NOMO-1 treated with dmso at 0.1 percent for 144 hours (cell line): ENCODE measurements at regions not wholly inside any gene's neighbourhood (a gene's known extent, or its start where the extent isn't known, plus 50 kb on each side); places are given as distances from the start of the nearest gene placed in this dataset.
"Not testable (repeated sequence)": the region's sequence is repeated elsewhere in the genome, so short reads cannot be mapped to it uniquely, and the experiment has no call there.

Experiments used
- DNase-seq: peaks from one replicate; lab custom pipeline; 2025; ENCODE audit not compliant: unreplicated experiment; lab: John Stamatoyannopoulos, UW

DNA sequence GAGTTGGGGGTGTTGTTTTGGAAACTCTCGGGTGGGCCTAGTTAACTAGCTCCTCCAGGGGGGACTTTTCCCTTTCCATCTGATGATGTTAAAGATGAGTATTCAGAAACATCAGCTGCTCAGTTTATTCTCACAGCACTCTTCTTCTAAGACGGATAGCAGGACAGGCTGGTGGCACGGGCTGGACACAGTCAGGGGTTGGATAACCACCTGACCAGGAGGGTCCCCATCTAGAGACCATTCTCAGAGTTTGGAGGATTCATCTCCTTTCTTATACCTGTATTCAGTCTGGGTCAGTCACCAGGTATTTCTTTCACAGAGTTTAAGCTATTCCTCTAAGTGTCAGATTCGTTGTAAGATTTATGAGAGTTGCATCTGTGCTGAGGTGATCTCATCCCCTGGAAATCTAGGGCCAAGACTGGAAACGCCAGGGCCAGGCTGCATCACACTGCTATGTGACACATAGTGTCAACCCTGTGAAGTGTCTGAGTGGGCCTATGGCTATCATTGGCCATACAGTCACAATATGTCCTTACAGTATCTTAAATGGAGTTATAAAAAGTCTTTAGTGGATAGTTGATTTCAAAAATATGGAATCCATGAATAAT lies 111.7 kb downstream of the FAM50B start:
- DNase-seq, result no peak

DNA sequence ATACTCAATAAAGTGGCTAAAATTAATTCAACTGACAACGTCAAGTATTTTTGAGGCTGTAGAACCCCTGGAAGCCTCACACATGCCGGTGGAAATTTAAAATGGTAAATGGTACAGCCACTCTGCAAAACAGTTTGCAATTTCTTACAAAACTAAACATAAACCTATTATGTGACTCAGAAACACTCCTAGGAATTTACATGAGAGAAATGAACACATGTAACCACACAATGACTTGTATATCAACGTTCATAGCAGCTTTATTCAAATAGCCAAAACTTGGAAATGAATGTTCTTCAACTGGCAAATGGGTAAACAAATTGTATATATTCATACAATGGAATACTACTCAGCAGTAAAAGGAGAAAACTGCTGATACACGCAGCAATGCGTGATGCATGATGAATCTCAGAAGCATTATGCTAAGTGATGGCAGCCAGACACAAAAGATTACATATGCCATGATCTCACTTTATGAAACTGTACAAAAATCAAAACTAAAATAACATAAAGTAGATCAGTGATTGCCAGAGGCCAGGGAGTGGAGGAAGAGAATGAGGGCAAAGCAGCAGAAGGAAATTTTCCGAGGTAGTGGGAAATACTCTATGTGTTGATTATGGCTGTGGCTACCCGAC lies 112.5 kb downstream of the FAM50B start:
- no peak for DNase-seq

- no peak for DNase-seq
Observed at GRCh38 chr6:3962291-3963280, 113.4 kb downstream of the FAM50B start.

DNA sequence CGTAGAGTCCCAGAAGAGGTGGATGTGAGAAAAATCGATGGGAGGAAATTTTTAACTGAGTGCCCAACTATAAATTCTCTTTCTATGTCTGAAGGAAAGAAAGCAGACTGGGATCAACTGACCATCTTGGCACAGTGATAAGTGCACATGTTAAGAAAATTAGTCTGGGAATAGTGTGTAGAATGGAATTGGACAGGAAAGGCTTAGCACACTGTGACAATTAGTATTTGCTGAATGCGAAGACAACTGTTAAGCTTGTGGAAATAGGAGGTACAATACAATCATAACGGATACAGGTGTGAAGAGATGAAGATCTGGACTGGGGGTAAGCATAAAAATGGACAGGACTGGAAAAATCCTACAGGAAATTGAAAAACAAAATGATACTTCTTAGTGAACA lies 114.3 kb downstream of the FAM50B start:
- DNase-seq, result no peak

DNA sequence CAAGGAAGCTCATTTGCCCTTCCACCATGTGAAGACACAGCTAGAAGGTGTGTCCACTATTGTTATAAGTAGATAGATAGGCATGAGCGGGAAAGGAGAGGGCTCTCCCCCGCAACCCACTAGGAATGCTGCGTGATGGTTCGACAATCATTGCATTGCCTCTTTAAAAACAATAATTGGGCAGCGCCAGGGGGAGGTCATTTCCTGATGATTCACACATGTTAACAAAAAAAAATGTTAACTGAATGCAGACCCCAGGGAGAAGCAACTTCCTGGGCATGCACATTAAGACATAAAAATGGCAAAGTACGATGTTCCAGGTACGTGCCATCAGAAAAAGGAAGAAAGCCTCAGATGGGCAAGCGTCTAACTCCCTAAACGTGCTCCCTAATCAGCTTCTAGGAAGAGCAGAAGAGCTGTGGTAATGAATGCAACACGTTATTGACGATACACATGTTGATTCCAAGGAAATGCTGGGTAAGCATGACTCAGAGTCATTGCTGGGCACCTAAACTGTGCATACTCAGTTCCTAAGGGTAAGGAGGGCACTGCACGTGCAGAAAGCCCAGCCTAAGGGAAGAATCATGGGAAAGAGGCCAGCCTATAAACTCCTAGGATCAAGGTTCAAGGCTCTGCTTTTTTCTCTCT lies 113.7 kb downstream of the FAM217A start:
- no peak for DNase-seq

GRCh38 chr6:3966426-3966825 lies 112.5 kb downstream of the FAM217A start:
- DNase-seq, result no peak

DNA sequence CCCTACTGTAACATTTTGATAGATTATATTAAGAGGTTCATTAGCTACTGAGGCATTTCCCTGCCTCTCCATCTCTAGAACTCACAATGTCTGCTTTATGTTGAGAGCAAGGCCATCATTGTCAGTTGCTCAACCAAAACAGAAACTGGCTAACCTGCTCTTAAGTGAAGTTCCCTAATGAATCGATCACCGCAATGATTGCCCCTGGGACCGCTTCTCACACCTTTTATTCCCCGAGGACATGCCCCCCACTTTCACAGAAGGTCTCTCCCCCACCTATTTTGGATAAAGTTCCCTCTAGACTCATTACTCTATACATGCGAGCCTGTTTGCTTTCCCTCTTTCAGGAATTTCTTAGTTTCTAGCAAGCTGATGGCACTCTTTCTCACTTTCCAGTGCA lies 108.8 kb downstream of the FAM217A start:
- DNase-seq, result no peak

- DNase-seq, result not testable (repeated sequence)
Observed at GRCh38 chr6:3973152-3973551, 105.8 kb downstream of the FAM217A start.

GRCh38 chr6:3977875-3978711 lies 100.8 kb downstream of the FAM217A start:
- DNase-seq, result peak; percentile 2

DNA sequence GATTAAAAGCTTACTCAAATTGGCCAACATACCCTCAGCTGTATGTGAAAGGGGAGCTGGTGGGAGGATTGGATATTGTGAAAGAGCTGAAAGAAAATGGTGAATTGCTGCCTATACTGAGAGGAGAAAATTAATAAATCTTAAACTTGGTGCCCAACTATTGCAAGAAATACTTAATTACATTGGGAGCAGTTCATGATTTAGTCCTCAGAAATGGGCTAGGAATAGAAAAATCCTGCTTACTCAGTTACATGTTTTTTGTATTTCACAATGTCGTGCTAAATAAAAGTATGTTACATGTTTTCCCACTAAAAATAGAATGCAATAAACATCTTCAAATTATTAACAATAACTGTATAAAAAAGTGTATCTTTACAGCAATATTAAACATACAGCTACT lies 100.0 kb downstream of the FAM217A start:
- not testable (repeated sequence) for DNase-seq

DNA sequence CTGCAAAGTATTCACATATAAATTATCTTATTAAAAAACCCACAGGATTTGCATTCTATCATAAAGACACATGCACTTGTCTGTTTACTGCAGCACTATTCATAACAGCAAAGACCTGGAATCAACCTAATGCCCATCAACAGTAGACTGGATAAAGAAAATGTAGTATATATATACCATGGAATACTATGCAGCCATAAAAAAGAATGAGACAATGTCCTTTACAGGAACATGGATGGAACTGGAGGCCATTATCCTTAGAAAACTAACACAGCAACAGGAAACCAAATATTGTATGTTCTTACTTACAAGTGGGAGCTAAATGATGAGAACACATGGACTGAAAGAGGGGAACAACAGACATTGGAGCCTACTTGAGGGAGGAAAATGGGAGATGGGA lies 97.0 kb downstream of the FAM217A start:
- DNase-seq, result no peak

GRCh38 chr6:3983778-3984177 lies 95.2 kb downstream of the FAM217A start:
- DNase-seq, result no peak

- DNase-seq, result no peak
Observed at GRCh38 chr6:3984494-3984893, 94.4 kb downstream of the FAM217A start.

DNA sequence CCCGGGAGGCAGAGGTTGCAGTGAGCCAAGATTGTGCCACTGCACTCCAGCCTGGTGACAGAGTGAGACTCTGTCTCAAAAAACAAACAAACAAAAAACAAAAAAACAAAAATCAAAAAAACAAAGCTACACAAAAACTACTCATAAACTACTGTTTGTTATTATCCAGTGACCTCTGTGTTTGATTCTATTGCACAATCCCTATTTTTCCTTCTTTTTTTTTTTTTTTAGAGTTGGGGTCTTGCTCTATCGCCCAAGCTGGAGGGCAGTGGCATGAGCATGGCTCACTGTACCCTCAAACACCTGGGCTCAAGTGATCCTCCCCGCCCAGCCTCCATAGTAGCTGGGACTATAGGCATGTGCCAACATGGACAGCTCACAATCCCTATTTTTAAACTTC lies 92.7 kb downstream of the FAM217A start:
- DNase-seq, result no peak

DNA sequence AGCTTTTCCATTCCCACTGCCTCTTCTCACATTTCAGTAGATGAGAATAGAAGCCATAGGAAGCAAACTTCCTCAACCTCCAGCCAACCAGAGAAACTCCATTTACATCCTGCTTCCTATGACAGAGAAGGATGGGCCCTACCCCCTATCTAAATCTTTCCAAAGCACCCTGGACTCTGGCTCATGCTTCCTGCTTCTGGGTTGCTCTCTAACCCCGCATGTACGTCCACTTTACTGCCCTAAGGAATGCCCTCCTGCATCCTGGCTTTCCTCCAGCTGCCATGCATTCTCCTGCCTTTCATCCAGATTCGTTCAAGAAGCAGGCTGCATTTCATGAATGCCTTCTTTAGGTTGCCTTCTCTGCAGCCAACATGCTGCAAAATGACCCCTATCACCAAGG lies 91.9 kb downstream of the FAM217A start:
- DNase-seq, result no peak

DNA sequence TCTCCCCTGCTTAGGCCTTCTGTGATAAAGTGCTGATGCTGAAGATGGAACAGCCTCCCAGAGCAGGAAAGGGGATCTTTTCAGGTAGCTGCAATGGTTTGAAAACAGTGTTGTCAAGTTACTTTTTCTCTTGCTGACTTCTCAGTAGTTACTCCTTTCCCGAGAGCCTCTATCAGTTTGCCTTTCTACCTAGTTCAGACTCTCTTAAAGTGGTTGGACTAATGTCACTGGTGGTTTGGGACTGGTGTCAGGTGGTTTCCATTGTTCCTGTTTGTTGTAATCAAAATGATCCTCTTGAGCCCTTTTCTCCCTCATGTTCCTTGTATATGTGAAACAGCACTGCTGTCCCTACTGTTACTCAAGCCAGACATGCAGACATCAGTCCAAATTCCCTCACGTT lies 91.4 kb downstream of the FAM217A start:
- DNase-seq, result no peak

DNA sequence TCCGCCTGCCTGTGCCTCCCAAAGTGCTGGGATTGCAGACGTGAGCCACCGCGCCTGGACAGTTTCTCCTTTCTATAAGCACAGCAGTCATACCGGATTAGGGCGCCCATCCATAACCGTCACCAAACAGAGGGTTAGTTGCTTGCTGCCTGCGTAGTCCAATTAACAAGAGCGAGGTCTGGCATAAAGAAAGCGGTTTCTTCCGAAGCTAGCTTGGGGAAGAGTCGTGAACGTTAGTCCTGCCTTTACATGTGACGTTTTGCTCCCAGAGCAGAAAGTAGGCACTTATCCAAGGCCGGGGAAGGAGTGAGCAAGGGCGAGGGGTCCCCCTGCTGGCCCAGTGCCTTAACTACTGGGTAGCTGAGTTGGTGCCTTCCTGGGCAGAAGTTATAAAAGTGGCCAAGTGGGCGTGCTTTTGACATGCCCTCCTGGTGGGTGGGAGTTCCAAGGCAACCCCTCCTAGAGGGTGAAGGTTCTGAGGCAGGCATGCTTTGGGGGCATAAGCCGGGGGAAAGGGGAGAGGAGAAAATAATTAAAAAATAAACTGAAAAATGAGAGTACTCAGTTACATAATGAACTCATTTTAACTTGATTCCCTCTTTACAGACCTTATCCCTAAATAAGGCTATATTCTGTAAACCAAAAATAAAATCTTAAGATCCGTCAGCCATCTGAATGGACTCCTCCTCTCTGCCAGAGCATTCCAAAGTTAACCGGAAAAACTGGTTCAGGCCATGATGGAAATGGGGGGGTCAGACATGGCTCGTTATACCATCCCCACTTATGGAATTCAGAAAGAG lies 88.0 kb downstream of the FAM217A start:
- peak; percentile 13 for DNase-seq

DNA sequence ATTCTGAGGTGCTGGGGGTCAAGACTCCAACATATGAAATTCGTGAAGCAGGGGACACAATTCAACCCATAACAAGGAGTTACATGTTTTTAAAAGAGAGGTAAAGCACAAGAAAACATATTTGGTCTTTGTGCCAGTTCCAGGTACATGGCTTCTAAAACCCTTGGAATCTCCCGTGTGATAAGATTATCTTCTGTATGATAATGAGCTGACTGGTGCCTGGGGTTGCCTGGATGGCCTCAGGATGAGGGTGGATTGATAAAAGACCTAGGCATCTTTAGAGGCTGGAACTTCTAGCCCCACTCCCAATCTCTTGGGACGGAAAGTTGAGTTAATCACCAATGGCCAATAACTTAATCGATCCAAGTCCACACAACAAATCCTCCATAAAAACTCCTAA lies 87.0 kb downstream of the FAM217A start:
- DNase-seq, result no peak

DNA sequence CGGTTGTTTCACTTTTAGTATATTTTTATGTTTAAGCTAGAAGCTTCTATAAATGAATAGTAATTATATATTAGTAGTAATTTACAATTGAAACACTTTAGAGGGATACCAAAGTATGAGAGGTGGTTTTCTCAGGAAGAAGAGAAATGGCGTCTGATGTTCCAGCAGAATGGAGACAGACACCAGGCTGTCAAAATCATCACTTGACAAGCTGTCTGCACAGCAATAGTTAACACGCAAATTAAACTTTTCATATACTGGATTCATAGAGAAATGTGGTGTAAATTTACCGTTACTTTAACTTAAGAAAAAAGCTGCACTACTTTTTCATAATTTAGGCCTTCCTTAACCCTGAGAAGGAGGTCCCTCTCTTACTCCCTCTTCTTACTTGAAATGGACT lies 82.6 kb downstream of the FAM217A start:
- no peak for DNase-seq
